OCI-LY1 (cell line): ENCODE measurements at regions not wholly inside any gene's neighbourhood (a gene's known extent, or its start where the extent isn't known, plus 50 kb on each side); places are given as distances from the start of the nearest gene placed in this dataset.

Source experiments
- H2AFZ ChIP-seq: fragments of 200-600 bp; sonication (generic), shearing (Covaris generic); 2 replicates; pipeline ENCODE4 v1.6.0; 2014; ENCODE audit warnings: antibody characterized with exemption, mild to moderate bottlenecking, low read length
- H3F3A ChIP-seq: fragments of 200-600 bp; sonication (generic), shearing (Covaris generic); 2 replicates; pipeline ENCODE4 v1.6.0; 2014; ENCODE audit warnings: mild to moderate bottlenecking, antibody characterized with exemption, low read length, moderate library complexity; ENCODE audit not compliant: insufficient read depth
- H3K27ac ChIP-seq: fragments of 200-600 bp; sonication (generic); 2 replicates; pipeline ENCODE4 v1.5.1; 2014; ENCODE audit warnings: low read length, mixed run types, mild to moderate bottlenecking, low read depth; ENCODE audit not compliant: poor library complexity, severe bottlenecking
- H3K27me3 ChIP-seq: fragments of 200-600 bp; sonication (generic); 2 replicates; pipeline ENCODE4 v1.6.0; 2014; ENCODE audit warnings: antibody characterized with exemption, mild to moderate bottlenecking, low read length, moderate library complexity; ENCODE audit not compliant: insufficient read depth
- H3K36me3 ChIP-seq: fragments of 200-600 bp; sonication (generic); 2 replicates; pipeline ENCODE4 v1.6.1; 2014; ENCODE audit warnings: mild to moderate bottlenecking, antibody characterized with exemption, low read length, moderate library complexity, mixed read lengths; ENCODE audit not compliant: insufficient read depth
- H3K4me1 ChIP-seq: fragments of 200-600 bp; sonication (generic); 2 replicates; pipeline ENCODE4 v1.5.1; 2014; ENCODE audit warnings: mild to moderate bottlenecking, low read length, moderate library complexity; ENCODE audit not compliant: insufficient read depth, severe bottlenecking
- H3K4me2 ChIP-seq: fragments of 200-600 bp; sonication (generic), shearing (Covaris generic); 2 replicates; pipeline ENCODE4 v1.6.1; 2014; ENCODE audit warnings: low read length
- H3K4me3 ChIP-seq: fragments of 200-600 bp; sonication (generic); 2 replicates; pipeline ENCODE4 v1.5.1; 2014; ENCODE audit warnings: low read length, low read depth, mild to moderate bottlenecking, mixed read lengths; ENCODE audit not compliant: poor library complexity, severe bottlenecking
- H3K79me2 ChIP-seq: fragments of 200-600 bp; shearing (Covaris generic); 2 replicates; pipeline ENCODE4 v1.6.1; 2016; ENCODE audit warnings: mixed run types, low read length, mixed read lengths; ENCODE audit not compliant: insufficient read depth
- H3K9ac ChIP-seq: fragments of 200-600 bp; sonication (generic), shearing (Covaris generic); 2 replicates; pipeline ENCODE4 v1.6.1; 2014; ENCODE audit warnings: mild to moderate bottlenecking, low read length, mixed read lengths
- H3K9me2 ChIP-seq: fragments of 200-600 bp; sonication (generic), shearing (Covaris generic); 2 replicates; pipeline ENCODE4 v1.6.1; 2014; ENCODE audit warnings: low read depth, mild to moderate bottlenecking, low read length, mixed read lengths
- H3K9me3 ChIP-seq: fragments of 200-600 bp; shearing (Covaris generic); 2 replicates; pipeline ENCODE4 v1.6.1; 2014; ENCODE audit warnings: low read length, mixed read lengths
- H4K20me1 ChIP-seq: fragments of 200-600 bp; sonication (generic), shearing (Covaris generic); 2 replicates; pipeline ENCODE4 v1.6.0; 2016; ENCODE audit warnings: mild to moderate bottlenecking, low read length; ENCODE audit not compliant: insufficient read depth
- EZH2 ChIP-seq: fragments of 200-600 bp; sonication (generic), shearing (Covaris generic); IDR thresholded peaks from 2 replicates; pipeline ENCODE4 v1.8.0; 2017; ENCODE audit warnings: borderline replicate concordance, mixed run types, mild to moderate bottlenecking, antibody characterized with exemption, low read length, moderate library complexity, mixed read lengths
- TF ChIP-seq, protein P1 (sequence below): fragments of 200-600 bp; sonication (generic), shearing (Covaris generic); IDR thresholded peaks from 2 replicates; pipeline ENCODE4 v1.5.1; 2017; ENCODE audit warnings: mild to moderate bottlenecking, antibody characterized with exemption, low read length, moderate library complexity, mixed read lengths

DNA sequence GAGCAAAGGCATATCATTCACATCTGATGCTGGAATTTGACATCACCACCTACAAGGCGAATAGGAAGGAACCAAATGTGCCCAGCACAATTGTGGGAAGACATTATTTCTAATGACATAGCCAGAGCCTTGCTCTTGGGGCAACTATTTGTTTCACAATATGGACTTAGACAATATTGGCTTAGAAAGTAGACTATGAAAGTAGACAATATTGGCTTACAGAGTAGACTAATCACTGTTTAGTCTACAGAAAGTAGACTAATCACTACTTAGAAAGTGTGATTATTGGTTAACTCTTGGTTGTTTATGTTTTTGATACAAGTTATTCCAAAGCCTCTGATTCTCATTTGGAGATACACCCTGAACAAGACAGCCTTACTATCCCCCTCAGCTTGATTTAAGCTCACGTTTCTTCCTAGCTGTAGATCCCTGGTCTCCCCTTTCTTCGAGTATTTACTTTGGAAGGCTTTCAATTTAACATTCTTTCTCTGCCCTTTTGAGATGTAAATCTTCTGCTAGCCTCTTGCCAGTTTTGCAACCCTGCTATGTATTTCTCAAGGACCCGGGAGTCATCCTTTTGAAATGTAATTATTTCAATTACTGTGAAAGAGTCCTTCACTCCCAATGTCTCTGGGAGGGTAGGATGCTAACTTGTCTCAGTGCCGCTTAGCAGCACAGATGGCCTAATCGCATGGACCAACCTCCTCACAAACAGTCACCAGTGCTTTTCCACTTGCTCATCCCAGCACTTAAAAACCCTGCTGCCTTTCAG, 843.2 kb downstream of the GALC start:
- H3K4me1 ChIP-seq, result no peaks in the 10 kb centered on the region
- H3K4me2 ChIP-seq, result no peak overlapping the region
- H4K20me1 ChIP-seq, result no peaks in the 10 kb centered on the region
- no peaks in the 10 kb centered on the region for H3K27me3 ChIP-seq
- H3K9ac ChIP-seq, result no peak overlapping the region
- H3K79me2 ChIP-seq, result no peaks in the 10 kb centered on the region
- H2AFZ ChIP-seq, result no peak overlapping the region
- H3K27ac ChIP-seq, result no peak overlapping the region
- no peaks in the 10 kb centered on the region for H3K9me3 ChIP-seq
- H3K36me3 ChIP-seq, result no peaks in the 10 kb centered on the region
- no peak for TF ChIP-seq EZH2
- TF ChIP-seq, protein P1, sequence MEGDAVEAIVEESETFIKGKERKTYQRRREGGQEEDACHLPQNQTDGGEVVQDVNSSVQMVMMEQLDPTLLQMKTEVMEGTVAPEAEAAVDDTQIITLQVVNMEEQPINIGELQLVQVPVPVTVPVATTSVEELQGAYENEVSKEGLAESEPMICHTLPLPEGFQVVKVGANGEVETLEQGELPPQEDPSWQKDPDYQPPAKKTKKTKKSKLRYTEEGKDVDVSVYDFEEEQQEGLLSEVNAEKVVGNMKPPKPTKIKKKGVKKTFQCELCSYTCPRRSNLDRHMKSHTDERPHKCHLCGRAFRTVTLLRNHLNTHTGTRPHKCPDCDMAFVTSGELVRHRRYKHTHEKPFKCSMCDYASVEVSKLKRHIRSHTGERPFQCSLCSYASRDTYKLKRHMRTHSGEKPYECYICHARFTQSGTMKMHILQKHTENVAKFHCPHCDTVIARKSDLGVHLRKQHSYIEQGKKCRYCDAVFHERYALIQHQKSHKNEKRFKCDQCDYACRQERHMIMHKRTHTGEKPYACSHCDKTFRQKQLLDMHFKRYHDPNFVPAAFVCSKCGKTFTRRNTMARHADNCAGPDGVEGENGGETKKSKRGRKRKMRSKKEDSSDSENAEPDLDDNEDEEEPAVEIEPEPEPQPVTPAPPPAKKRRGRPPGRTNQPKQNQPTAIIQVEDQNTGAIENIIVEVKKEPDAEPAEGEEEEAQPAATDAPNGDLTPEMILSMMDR, result no peak
- H3F3A ChIP-seq, result no peaks in the 10 kb centered on the region
- H3K9me2 ChIP-seq, result no peaks in the 10 kb centered on the region
- H3K4me3 ChIP-seq, result no peak overlapping the region

DNA sequence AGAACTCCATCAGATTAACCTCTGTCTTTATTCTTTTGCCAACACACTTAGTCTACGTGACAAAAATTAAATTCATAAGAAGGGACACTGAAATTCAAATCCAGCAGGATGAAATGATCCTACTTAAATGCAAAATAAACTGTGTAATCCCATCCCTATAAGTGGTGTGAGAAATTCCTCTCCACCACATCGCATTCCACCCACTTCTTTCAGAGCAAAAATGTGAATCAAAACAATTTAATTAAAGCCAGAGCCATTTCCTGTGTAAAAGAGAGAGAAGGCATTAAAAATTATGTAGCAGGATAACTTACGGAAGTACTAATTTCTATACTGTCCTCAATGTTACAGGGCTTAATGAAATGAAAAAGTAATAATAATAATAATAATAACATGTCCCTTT, 844.3 kb downstream of the GALC start:
- no peak overlapping the region for H3K9ac ChIP-seq
- H3K4me3 ChIP-seq, result no peak overlapping the region
- no peak overlapping the region for H3K27ac ChIP-seq
- H3K4me2 ChIP-seq, result no peak overlapping the region
- H4K20me1 ChIP-seq, result no peaks in the 10 kb centered on the region
- H3K27me3 ChIP-seq, result no peaks in the 10 kb centered on the region
- no peaks in the 10 kb centered on the region for H3K36me3 ChIP-seq
- no peak for TF ChIP-seq EZH2
- TF ChIP-seq, protein P1, result no peak
- no peaks in the 10 kb centered on the region for H3K9me2 ChIP-seq
- no peaks in the 10 kb centered on the region for H3F3A ChIP-seq
- no peaks in the 10 kb centered on the region for H3K4me1 ChIP-seq
- H2AFZ ChIP-seq, result no peak overlapping the region
- H3K9me3 ChIP-seq, result no peaks in the 10 kb centered on the region
- H3K79me2 ChIP-seq, result no peaks in the 10 kb centered on the region

DNA sequence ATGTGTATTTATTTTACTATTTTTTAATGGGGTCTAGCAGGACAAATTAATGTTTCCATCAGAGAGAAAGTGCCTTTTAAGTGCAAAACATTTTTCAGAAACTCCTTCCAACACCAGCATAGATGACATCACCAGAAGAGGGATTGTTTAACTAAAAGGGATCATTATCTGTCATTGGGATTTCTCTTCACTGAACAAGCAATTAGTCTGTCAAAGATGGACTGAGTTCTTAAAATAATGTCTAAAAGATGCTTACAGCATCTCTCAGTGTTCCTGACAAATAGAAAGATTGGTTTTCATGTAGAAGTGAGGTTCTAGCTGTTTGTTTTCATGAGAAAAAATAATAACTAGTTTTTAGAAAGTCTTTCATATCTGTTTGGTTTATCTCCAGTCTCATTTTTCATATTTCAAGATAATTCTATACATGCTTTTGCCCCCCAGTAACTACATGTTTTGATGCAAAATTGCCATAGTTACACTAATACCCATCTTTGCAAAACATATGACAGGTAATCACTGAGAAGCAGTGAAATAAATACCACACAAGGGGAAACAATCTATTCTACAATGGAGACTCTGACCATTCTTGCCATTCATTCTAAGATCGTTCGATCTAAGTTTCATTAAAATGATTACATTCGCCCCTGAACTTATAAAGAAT, 850.3 kb downstream of the GALC start:
- H3K4me2 ChIP-seq, result no peak overlapping the region
- no peaks in the 10 kb centered on the region for H3K79me2 ChIP-seq
- H3K27me3 ChIP-seq, result no peaks in the 10 kb centered on the region
- no peaks in the 10 kb centered on the region for H3K9me2 ChIP-seq
- no peaks in the 10 kb centered on the region for H3K36me3 ChIP-seq
- H3K9ac ChIP-seq, result no peak overlapping the region
- no peak overlapping the region for H2AFZ ChIP-seq
- TF ChIP-seq EZH2, result no peak
- TF ChIP-seq, protein P1, result no peak
- no peak overlapping the region for H3K27ac ChIP-seq
- no peak overlapping the region for H3K4me3 ChIP-seq
- no peaks in the 10 kb centered on the region for H3K4me1 ChIP-seq
- H3F3A ChIP-seq, result no peaks in the 10 kb centered on the region
- no peaks in the 10 kb centered on the region for H4K20me1 ChIP-seq
- H3K9me3 ChIP-seq, result no peaks in the 10 kb centered on the region
